ENCODE measurements at regions not wholly inside any gene's neighbourhood (a gene's known extent, or its start where the extent isn't known, plus 50 kb on each side); places are given as distances from the start of the nearest gene placed in this dataset.

GRCh38 chr2:16588565-16588964 lies 77.1 kb downstream of the CYRIA start (continued):
- TF ChIP-seq CHD7 (IDR thresholded peaks at IDR 0.05; ENCODE audit: insufficient replicate concordance, low read length) (peak; percentile 82), ASH2L (IDR thresholded peaks at IDR 0.05; ENCODE audit: low read length) (peak; percentile 47)

All from H1 (cell line).